DND-41 (cell line): ENCODE measurements at regions not wholly inside any gene's neighbourhood (a gene's known extent, or its start where the extent isn't known, plus 50 kb on each side); places are given as distances from the start of the nearest gene placed in this dataset.

Experiments
- ATAC-seq: fragments of 200-7000 bp; cut with Tn5 transposase; 3 replicates; pipeline ENCODE4 v1.9.1; 2021; ENCODE audit warnings: low read depth; ENCODE audit not compliant: insufficient read depth
- DNase-seq: peaks from one replicate; pipeline ENCODE4 v3.0.0-alpha.2; 2020
- H2AFZ ChIP-seq: 2 replicates; pipeline ENCODE4 v1.6.0; 2012; ENCODE audit warnings: low read depth, low read length
- H3K27ac ChIP-seq: 2 replicates; pipeline ENCODE4 v1.5.1; 2012; ENCODE audit warnings: low read length, inconsistent platforms
- H3K27me3 ChIP-seq: fragments of 200-600 bp; sonication (generic); 2 replicates; pipeline ENCODE4 v1.6.0; 2012; ENCODE audit warnings: low read length, mild to moderate bottlenecking, inconsistent platforms; ENCODE audit not compliant: insufficient read depth, poor library complexity
- H3K36me3 ChIP-seq: 2 replicates; pipeline ENCODE4 v1.5.1; 2012; ENCODE audit warnings: low read length, inconsistent platforms; ENCODE audit not compliant: insufficient read depth
- H3K4me1 ChIP-seq: 2 replicates; pipeline ENCODE4 v1.5.1; 2012; ENCODE audit warnings: mild to moderate bottlenecking, low read length; ENCODE audit not compliant: insufficient read depth
- H3K4me2 ChIP-seq: 2 replicates; pipeline ENCODE4 v1.6.0; 2012; ENCODE audit warnings: mild to moderate bottlenecking, moderate library complexity, low read length, inconsistent platforms; ENCODE audit not compliant: insufficient read depth
- H3K4me3 ChIP-seq, 2 experiments: fragments of 200-600 bp in 1 of 2; shearing (Covaris generic) in 1 of 2; 2 replicates each; pipeline ENCODE4 v1.5.1; 2012 to 2016; ENCODE audit warnings: inconsistent platforms in 2 of 2, low read length in 2 of 2, mild to moderate bottlenecking in 2 of 2, low read depth in 1 of 2, moderate library complexity in 1 of 2
- H3K79me2 ChIP-seq: 2 replicates; pipeline ENCODE4 v1.6.0; 2012; ENCODE audit warnings: low read length, inconsistent platforms; ENCODE audit not compliant: insufficient read depth
- H3K9ac ChIP-seq: 2 replicates; pipeline ENCODE4 v1.6.0; 2012; ENCODE audit warnings: low read depth, mild to moderate bottlenecking, inconsistent platforms, low read length, moderate library complexity
- H3K9me3 ChIP-seq: 2 replicates; pipeline ENCODE4 v1.5.1; 2012; ENCODE audit warnings: low read length, moderate library complexity, mild to moderate bottlenecking, inconsistent platforms; ENCODE audit not compliant: insufficient read depth, severe bottlenecking
- H4K20me1 ChIP-seq: 2 replicates; pipeline ENCODE4 v1.6.0; 2012; ENCODE audit warnings: low read length; ENCODE audit not compliant: insufficient read depth
- CTCF ChIP-seq: IDR thresholded peaks from 2 replicates; pipeline ENCODE4 v1.5.1; 2012; ENCODE audit warnings: borderline replicate concordance, low read length, moderate library complexity, mild to moderate bottlenecking; ENCODE audit not compliant: poor library complexity, severe bottlenecking; ENCODE audit errors: extremely low read depth
- EZH2 ChIP-seq: IDR thresholded peaks from 3 replicates; pipeline ENCODE4 v1.6.1; 2012; ENCODE audit warnings: borderline replicate concordance, low read depth, mild to moderate bottlenecking, moderate library complexity, low read length, inconsistent platforms; ENCODE audit not compliant: severe bottlenecking

DNA sequence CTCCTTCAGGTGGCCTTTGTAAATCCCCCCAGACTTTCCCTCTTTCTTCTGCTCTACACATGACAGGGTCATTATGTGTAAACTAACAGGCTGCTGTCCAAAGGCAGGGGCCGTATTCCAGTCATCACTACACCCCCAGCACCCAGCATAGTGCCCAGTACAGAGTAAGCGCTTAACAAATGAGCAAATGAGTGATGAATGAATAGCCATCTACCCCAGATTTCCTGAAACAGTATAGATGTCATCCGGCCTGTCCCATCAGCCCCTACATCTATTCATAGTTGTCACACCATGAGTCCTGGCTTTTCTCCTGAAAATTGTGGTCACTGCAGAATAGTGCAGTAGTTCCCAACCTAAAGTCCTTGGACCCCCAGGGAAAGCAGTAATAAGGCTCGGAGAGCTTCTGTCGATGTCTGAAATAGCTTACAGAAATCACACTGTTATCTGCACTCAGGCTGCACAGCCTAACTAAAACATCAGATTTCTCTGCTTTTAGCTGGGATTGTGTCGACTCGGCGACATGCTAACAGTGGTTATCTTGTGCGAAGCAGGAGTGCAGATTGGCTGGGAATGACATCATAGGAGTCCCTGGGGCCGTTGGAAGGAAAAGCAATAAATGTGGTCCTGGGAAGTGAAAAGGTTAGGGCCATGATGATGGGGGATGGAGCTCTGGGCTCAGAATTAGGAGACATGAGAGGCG lies 143.8 kb upstream of the NECTIN1 start:
- H3K9me3 ChIP-seq, result no peaks in the 10 kb centered on the region
- no peaks in the 10 kb centered on the region for H3K4me1 ChIP-seq
- H3K9ac ChIP-seq, result no peak overlapping the region
- H3K27ac ChIP-seq, result no peak overlapping the region
- no peak for ATAC-seq
- H3K27me3 ChIP-seq, result peaks cover 30% of the 10 kb centered on the region
- H3K4me3 ChIP-seq, result no peak overlapping the region
- H3K36me3 ChIP-seq, result no peaks in the 10 kb centered on the region
- no peaks in the 10 kb centered on the region for H3K79me2 ChIP-seq
- no peak for DNase-seq
- H2AFZ ChIP-seq, result no peak overlapping the region
- no peaks in the 10 kb centered on the region for H4K20me1 ChIP-seq
- H3K4me2 ChIP-seq, result no peak overlapping the region
- no peak for TF ChIP-seq EZH2
- TF ChIP-seq CTCF, result no peak

DNA sequence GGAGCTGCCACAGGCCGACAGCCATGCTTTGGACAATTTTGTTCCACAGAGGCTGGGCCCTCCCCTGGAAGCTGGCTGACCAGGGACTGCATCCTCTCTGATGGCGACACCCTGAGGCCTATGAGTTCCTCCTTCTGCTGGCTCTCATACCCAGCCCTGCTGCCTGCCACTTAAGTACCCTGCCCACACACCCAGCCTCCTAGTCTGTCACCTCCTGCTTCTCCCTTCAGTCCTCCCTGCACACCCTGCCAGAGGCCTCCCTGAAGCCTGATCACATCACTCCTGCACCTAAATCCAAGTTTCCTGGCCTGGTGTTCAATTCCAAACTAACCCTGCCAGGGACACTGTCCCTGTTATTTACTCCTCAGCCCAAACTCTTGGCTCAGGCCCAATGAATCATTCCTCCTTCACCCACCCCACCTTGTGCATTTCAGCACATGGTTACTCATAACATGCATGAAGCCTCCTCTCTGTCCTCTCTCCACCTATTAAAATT lies 136.7 kb upstream of the NECTIN1 start:
- Histone ChIP-seq H3K4me1 (no peaks in the 10 kb centered on the region), H3K79me2 (no peaks in the 10 kb centered on the region), H3K36me3 (no peaks in the 10 kb centered on the region), H4K20me1 (no peaks in the 10 kb centered on the region), H3K4me3 (no peak overlapping the region), H3K27ac (no peak overlapping the region), H3K9me3 (no peaks in the 10 kb centered on the region), H3K9ac (no peak overlapping the region), H2AFZ (no peak overlapping the region), H3K4me2 (no peak overlapping the region), H3K27me3 (peaks cover 24% of the 10 kb centered on the region)
- ATAC-seq, result no peak
- DNase-seq, result no peak
- no peak for TF ChIP-seq EZH2
- TF ChIP-seq CTCF, result no peak

DNA sequence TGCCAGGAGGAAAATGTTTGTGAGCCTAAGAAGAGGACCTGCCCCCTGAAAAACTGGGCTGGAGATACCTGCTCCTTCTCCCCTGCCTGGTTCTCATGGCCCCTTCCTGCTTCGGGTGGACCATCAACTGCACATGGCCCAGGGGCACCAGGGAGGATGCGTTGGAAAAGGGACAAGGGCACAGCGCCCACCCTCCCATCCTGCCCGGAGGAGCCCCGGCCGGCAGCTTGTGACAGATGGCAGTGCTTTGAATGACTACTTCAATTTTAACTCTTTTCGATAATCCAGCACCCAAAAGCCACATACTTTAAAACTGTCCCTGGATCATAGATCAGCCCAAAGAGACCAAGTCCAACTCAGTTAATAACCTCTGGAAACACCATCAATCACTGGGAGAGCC lies 135.8 kb upstream of the NECTIN1 start:
- Histone ChIP-seq H3K9ac (no peak overlapping the region), H3K4me3 (no peak overlapping the region), H3K9me3 (no peaks in the 10 kb centered on the region), H3K27ac (no peak overlapping the region), H3K27me3 (peaks cover 30% of the 10 kb centered on the region), H4K20me1 (no peaks in the 10 kb centered on the region), H3K79me2 (no peaks in the 10 kb centered on the region), H3K4me1 (no peaks in the 10 kb centered on the region), H3K4me2 (no peak overlapping the region), H2AFZ (no peak overlapping the region), H3K36me3 (no peaks in the 10 kb centered on the region)
- TF ChIP-seq CTCF, result no peak
- no peak for TF ChIP-seq EZH2
- DNase-seq, result no peak
- ATAC-seq, result no peak
